HG03469 (cell line): ENCODE measurements at regions not wholly inside any gene's neighbourhood (a gene's known extent, or its start where the extent isn't known, plus 50 kb on each side); places are given as distances from the start of the nearest gene placed in this dataset.
"Not testable (repeated sequence)": the region's sequence is repeated elsewhere in the genome, so short reads cannot be mapped to it uniquely, and the experiment has no call there.

Source experiments
- ATAC-seq: cut with Tn5 transposase; IDR thresholded peaks from one replicate; pipeline ENCODE4 v1.9.1; 2021; ENCODE audit warnings: mild to moderate bottlenecking, moderate library complexity, moderate number of reproducible peaks; ENCODE audit not compliant: unreplicated experiment

GRCh38 chr4:103324811-103325210 is 126.7 kb upstream of the CENPE start:
- ATAC-seq = no peak

- ATAC-seq = no peak
Observed at GRCh38 chr4:103318327-103318726, 120.2 kb upstream of the CENPE start.

GRCh38 chr4:103308248-103308561 is 110.1 kb upstream of the CENPE start:
- no peak for ATAC-seq

- ATAC-seq = no peak
Observed at GRCh38 chr4:103307453-103308247, 109.5 kb upstream of the CENPE start.

GRCh38 chr4:103306870-103307375 is 108.8 kb upstream of the CENPE start:
- no peak for ATAC-seq

- no peak for ATAC-seq
Observed at GRCh38 chr4:103305355-103305754, 107.2 kb upstream of the CENPE start.

- no peak for ATAC-seq
Observed at GRCh38 chr4:103303011-103303410, 104.9 kb upstream of the CENPE start.

GRCh38 chr4:103292959-103293358 is 94.8 kb upstream of the CENPE start:
- ATAC-seq = no peak

- ATAC-seq = no peak
Observed at GRCh38 chr4:103292373-103292772, 94.2 kb upstream of the CENPE start.

GRCh38 chr4:103289186-103289585 is 91.0 kb upstream of the CENPE start:
- ATAC-seq = no peak

GRCh38 chr4:103272174-103272573 is 74.0 kb upstream of the CENPE start:
- ATAC-seq = no peak

GRCh38 chr4:103268746-103269145 is 70.6 kb upstream of the CENPE start:
- ATAC-seq = no peak

GRCh38 chr4:103264905-103265304 is 66.8 kb upstream of the CENPE start:
- ATAC-seq = no peak

GRCh38 chr4:103256068-103256467 is 57.9 kb upstream of the CENPE start:
- not testable (repeated sequence) for ATAC-seq
